ENCODE measurements at regions not wholly inside any gene's neighbourhood (a gene's known extent, or its start where the extent isn't known, plus 50 kb on each side); places are given as distances from the start of the nearest gene placed in this dataset.
A peak's percentile ranks its signal among the peaks of the same experiment; 100 is the strongest.
"Not testable (repeated sequence)": the region's sequence is repeated elsewhere in the genome, so short reads cannot be mapped to it uniquely, and the experiment has no call there.

DNA sequence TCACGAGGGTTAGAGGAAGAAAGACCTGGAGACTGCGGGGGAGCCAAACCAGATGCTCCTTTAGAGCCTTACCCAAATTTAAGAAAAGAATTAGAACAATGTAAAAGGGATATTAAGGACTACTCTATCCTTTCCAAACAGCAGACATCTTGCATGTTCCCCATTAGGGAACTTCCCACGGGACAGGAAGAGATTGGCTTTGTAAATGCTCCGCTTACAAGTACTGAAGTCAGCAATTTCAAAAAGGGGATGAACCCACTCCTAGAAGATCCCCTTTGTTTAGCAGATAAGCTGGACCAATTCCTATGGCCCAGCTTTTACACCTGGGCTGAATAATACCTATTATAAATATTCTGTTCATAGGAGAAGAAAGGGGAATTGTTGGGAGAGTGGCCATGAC lies 74.2 kb downstream of the APOBEC1 start:
- DNase-seq (ENCODE audit: low spot score), result no peak

DNA sequence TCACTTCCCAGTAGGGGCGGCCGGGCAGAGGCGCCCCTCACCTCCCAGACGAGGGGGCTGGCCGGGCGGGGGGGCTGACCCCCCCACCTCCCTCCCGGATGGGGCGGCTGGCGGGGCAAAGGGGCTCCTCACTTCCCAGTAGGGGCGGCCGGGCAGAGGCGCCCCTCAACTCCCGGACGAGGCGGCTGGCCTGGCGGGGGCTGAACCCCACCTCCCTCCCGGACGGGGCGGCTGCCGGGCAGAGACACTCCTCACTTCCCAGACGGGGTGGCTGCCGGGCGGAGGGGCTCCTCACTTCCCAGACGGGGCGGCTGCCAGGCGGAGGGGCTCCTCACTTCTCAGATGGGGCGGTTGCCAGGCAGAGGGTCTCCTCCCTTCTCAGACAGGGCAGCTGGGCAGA lies 75.6 kb downstream of the APOBEC1 start:
- not testable (repeated sequence) for DNase-seq (ENCODE audit: low spot score)

DNA sequence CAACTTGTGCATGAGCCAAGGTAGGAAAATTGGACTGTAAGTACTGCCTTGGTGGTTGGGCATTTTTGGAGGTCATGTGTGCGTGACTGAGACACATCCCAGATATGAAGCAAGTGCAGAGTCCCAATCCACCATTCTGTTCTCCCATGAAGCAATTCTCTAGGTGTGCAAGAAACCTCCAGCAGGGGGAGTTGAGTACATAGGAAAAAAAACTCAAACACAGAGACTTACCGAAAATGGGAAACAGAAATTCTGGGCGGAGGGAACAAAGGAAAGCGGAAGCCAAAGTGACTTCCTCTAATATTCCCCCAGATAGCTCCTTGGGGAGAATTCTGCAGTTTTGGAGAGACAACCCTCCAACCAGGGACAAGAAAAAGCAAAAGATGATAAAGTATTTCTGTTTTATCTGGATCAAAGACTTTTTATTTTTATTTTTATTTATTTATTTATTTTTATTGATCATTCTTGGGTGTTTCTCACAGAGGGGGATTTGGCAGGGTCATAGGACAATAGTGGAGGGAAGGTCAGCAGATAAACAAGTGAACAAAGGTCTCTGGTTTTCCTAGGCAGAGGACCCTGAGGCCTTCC lies 76.9 kb downstream of the APOBEC1 start:
- DNase-seq (ENCODE audit: low spot score), result peak; percentile 71

DNA sequence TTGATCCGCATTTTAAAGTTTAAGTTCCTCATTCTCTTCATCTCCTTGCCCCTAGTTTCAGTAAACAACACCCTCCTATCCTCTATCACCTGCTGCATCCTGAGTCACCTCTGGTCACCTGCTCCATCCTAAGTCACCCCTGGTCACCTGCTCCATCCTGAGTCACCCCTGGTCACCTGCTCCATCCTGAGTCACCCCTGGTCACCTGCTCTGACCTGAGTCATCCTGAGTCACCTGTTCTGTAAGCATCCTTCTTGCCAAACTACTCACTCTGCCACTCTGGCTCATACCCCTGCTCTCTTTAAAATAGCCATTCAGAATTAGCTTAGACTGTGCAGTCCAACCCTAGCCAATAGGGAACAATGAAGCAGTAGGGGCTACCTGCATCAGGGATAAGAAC lies 80.6 kb upstream of the CD163 start:
- peak; percentile 78 for DNase-seq (ENCODE audit: low spot score)

DNA sequence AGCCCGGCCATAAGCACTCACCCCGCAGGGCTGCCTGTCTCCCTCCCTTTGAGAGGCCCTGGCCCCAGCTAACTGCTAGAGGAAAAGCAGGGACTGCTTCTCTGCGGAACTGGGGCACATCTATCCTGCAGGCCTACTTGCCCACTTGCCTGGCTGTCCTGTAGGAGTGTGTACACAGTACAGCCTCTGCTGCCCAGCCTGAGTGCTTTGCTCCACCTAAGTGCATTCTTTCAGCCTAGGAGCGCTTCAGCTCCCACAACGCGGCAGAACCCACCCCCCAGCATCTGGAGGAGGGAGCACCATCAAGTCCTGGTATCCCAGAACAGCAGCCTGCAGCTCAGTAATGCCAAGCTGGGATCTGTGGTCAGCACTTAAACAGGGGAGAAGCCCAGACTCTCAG lies 79.9 kb upstream of the CD163 start:
- DNase-seq (ENCODE audit: low spot score), result no peak

- DNase-seq (ENCODE audit: low spot score), result no peak
Measured at GRCh38 chr12:7582796-7583195, 79.2 kb upstream of the CD163 start.

- no peak for DNase-seq (ENCODE audit: low spot score)
Measured at GRCh38 chr12:7581625-7582024, 78.0 kb upstream of the CD163 start.

GRCh38 chr12:7581046-7581445 lies 77.5 kb upstream of the CD163 start:
- DNase-seq (ENCODE audit: low spot score), result no peak

DNA sequence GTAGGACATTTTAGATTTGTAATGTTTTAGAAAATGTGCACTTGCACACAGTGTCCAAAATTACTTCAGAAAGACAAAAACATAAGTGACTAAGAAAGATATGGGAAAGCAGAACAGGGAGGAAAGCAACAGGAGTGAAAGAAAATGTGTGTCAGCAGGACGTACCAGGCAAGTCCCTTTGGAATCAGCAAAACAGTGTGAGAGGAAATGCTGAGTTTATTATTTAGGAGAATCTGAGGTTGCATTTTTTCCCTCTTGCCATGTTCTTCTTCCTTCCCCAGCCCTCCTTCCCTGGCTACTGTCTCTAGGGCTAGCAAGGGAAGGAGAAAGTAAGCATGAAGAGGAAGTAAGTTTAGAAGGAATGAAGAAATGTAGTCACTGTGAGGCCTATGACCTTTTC lies 67.7 kb upstream of the CD163 start:
- no peak for DNase-seq (ENCODE audit: low spot score)

GRCh38 chr12:7557227-7557626 lies 53.6 kb upstream of the CD163 start:
- no peak for DNase-seq (ENCODE audit: low spot score)

DNA sequence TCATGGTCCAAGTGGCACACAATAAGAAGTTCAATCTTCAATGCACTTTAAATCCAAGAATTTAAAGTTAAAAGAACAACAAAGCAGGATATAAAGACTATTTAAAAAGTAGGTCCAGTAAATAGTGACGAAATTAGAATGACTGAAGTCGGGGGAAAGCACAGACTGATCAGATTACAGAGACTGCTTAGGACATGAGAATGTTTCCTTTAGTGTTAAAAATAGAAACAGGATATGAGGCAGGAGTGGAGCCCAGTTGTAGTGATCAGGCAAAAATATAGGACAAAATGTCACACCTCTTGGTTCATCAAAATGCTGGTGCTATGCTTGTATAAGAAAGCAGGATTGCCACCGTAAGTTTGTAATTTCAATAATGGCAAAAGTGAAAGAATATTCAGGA lies 52.2 kb upstream of the CD163 start:
- no peak for DNase-seq (ENCODE audit: low spot score)

- not testable (repeated sequence) for DNase-seq (ENCODE audit: low spot score)
Measured at GRCh38 chr12:7554831-7555230, 51.3 kb upstream of the CD163 start.
